Natural killer cell (primary cell): ENCODE measurements at regions not wholly inside any gene's neighbourhood (a gene's known extent, or its start where the extent isn't known, plus 50 kb on each side); places are given as distances from the start of the nearest gene placed in this dataset.
"Not testable (repeated sequence)": the region's sequence is repeated elsewhere in the genome, so short reads cannot be mapped to it uniquely, and the experiment has no call there.

Source experiments
- ATAC-seq, 3 donors: fragments of 150-1000 bp in 2 of 3; fragments of 200-7000 bp in 1 of 3; cut with Tn5 transposase; 1 replicate in 1 of 3; 2 replicates in 2 of 3; pipeline ENCODE4 v1.10.0; 2021; ENCODE audit warnings: mild to moderate bottlenecking in 2 of 3, moderate library complexity in 2 of 3
- DNase-seq, 2 donors: peaks; one replicate each; pipeline versions ENCODE4 v3.0.0 to v3.0.0-alpha.2; 2013 to 2021; ENCODE audit warnings: mixed read lengths in 1 of 2
- H3K27ac ChIP-seq: one replicate; pipeline ENCODE4 v1.5.1; 2013; ENCODE audit warnings: mild to moderate bottlenecking, low read length
- H3K27me3 ChIP-seq: one replicate; pipeline ENCODE4 v1.6.1; 2013; ENCODE audit warnings: low read length; ENCODE audit not compliant: control insufficient read depth, insufficient read depth
- H3K36me3 ChIP-seq: one replicate; pipeline ENCODE4 v1.6.1; 2013; ENCODE audit warnings: low read length; ENCODE audit not compliant: control insufficient read depth, insufficient read depth
- H3K4me1 ChIP-seq: one replicate; pipeline ENCODE4 v1.6.1; 2013; ENCODE audit warnings: low read length; ENCODE audit not compliant: control insufficient read depth, insufficient read depth
- H3K4me3 ChIP-seq: one replicate; pipeline ENCODE4 v1.5.1; 2013; ENCODE audit warnings: low read length
- H3K9me3 ChIP-seq: one replicate; pipeline ENCODE4 v1.6.1; 2013; ENCODE audit warnings: low read length; ENCODE audit not compliant: control insufficient read depth, insufficient read depth
- H3K27ac Mint-ChIP-seq, 2 donors: one replicate each; pipeline ENCODE4 v1.8.0; 2022; ENCODE audit warnings: mild to moderate bottlenecking in 2 of 2, mixed read lengths in 2 of 2, moderate library complexity in 1 of 2
- H3K27me3 Mint-ChIP-seq, 2 donors: one replicate each; pipeline ENCODE4 v1.8.0; 2022; ENCODE audit warnings: low read depth in 2 of 2, mixed read lengths in 2 of 2
- H3K36me3 Mint-ChIP-seq: one replicate; pipeline ENCODE4 v1.8.0; 2022; ENCODE audit warnings: mixed read lengths
- H3K4me1 Mint-ChIP-seq, 2 donors: one replicate each; pipeline ENCODE4 v1.8.0; 2022; ENCODE audit warnings: mixed read lengths in 2 of 2
- H3K4me3 Mint-ChIP-seq: one replicate; pipeline ENCODE4 v1.8.0; 2022; ENCODE audit warnings: mild to moderate bottlenecking, moderate library complexity, mixed read lengths
- H3K9me3 Mint-ChIP-seq, 2 donors: one replicate each; pipeline ENCODE4 v1.8.0; 2022; ENCODE audit warnings: mixed read lengths in 2 of 2
- CTCF ChIP-seq: fragments of 200-600 bp; IDR thresholded peaks from one replicate; pipeline ENCODE4 v1.8.0; 2022; ENCODE audit warnings: antibody characterized with exemption
- WGBS: methylation state at CpG from one replicate; pipeline ENCODE4 v1.1.7; 2013; ENCODE audit warnings: missing lambda C conversion rate; ENCODE audit not compliant: insufficient coverage; 5-methylcytosine and 5-hydroxymethylcytosine counted together
- intact Hi-C: fragments of 100-400 bp; cut with micrococcal nuclease; formaldehyde crosslinking; loops from one replicate; pipeline ENCODE4 v1.14.2; 2022

DNA sequence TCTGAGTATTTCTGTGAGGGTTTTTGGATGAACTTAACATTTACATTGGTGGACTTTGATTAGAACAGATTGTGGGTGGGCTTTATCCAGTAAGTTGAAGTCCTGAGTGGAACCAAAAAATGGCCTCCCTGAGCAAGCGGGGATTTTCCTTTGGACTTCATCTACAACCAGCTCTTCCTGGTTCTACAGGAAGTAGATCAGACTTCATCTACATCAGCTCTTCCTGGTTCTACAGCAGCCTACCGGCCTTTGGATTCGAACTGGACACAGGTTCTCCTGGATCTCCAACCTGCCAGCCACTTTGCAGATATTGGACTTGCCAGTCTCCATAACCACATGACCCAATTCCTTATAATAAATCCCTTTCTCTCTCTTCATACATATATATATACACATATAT lies 79.9 kb upstream of the STK39 start:
- H3K9me3 ChIP-seq, result peaks cover 8% of the 10 kb centered on the region
- ATAC-seq, result no peak
- H3K4me3 ChIP-seq, result no peak overlapping the region
- 92% methylated on average over 3 of the region's 3 CpGs for WGBS
- peaks cover 20% of the 10 kb centered on the region for H3K36me3 Mint-ChIP-seq
- intact Hi-C loops, result no loop called here
- no peaks in the 10 kb centered on the region for H3K4me1 ChIP-seq
- TF ChIP-seq CTCF, result no peak
- no peak for DNase-seq
- H3K4me3 Mint-ChIP-seq, result no peak overlapping the region
- H3K36me3 ChIP-seq, result no peaks in the 10 kb centered on the region
- no peak overlapping the region for H3K27ac ChIP-seq
- peaks cover 6 to 13% of the 10 kb centered on the region in 2 donors for H3K9me3 Mint-ChIP-seq
- no peak overlapping the region for H3K27ac Mint-ChIP-seq
- H3K4me1 Mint-ChIP-seq, result peaks cover 0 to 5% of the 10 kb centered on the region in 2 donors
- H3K27me3 ChIP-seq, result no peaks in the 10 kb centered on the region
- H3K27me3 Mint-ChIP-seq, result peaks cover under 1 to 3% of the 10 kb centered on the region in 2 donors

DNA sequence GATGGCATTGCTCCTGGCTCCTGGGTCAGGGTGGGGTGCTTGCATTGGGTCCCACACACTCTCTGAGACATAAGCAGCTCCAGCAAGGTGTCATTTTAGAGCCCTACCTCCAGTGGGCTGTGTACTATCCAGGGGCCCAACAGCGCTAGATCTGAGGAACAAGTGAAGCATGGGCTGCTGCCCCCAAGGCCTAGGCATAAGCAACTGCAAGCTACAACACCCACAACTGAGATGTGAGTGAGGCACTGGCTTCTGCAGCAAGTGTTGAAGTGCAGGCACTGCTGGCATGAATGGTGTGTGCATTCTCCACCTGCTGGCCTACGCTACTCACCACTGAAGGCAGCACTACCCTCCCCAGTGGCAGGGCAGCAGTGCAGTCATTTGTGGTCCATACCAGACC lies 81.0 kb upstream of the STK39 start:
- Mint-ChIP-seq H3K4me3 (no peak overlapping the region), H3K36me3 (peaks cover 20% of the 10 kb centered on the region), H3K9me3 (peaks cover 6 to 13% of the 10 kb centered on the region in 2 donors), H3K27ac (no peak overlapping the region), H3K4me1 (peaks cover 0 to 5% of the 10 kb centered on the region in 2 donors), H3K27me3 (peaks cover 0 to 3% of the 10 kb centered on the region in 2 donors)
- Histone ChIP-seq H3K27me3 (no peaks in the 10 kb centered on the region), H3K4me3 (no peak overlapping the region), H3K4me1 (no peaks in the 10 kb centered on the region), H3K27ac (no peak overlapping the region), H3K36me3 (no peaks in the 10 kb centered on the region), H3K9me3 (peaks cover 8% of the 10 kb centered on the region)
- no peak for TF ChIP-seq CTCF
- DNase-seq, result no peak
- intact Hi-C loops, result no loop called here
- WGBS, result 100% methylated on average over 2 of the region's 2 CpGs
- no peak for ATAC-seq

DNA sequence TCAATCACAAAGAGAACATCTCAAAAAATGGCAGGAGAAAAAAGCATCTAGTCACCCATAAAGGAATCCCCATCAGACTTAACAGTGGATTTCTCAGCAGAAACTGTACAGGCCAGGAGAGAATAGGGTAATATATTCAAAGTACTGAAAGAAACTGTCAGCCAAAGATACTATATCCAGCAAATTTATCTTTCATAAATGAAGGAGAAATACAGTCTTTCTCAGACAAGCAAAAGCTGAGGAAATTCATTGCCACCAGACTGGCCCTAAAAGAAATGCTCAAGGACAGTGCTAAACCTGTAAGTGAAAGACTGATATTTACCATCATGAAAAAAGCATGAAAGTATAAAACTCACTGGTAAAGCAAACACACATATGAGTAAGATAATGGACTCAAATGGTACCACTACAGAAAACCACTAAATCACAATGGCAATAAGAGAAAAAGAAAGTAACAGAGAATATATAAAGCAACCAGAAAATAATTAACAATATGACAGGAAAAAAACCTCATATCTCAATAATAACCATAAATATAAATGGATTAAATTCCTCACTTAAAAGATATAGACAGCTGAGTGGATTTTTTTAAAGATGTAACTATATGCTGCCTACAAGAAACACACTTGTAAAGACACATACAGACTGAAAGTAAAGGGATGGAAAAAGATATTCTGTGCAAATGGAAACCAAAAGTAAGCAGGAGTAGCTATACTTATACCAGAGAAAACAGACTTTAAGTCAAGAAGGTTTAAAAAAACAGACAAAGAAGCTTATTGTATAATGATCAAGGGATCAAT lies 83.4 kb upstream of the STK39 start:
- no peaks in the 10 kb centered on the region for H3K36me3 ChIP-seq
- DNase-seq, result no peak
- peaks cover 20% of the 10 kb centered on the region for H3K36me3 Mint-ChIP-seq
- no peaks in the 10 kb centered on the region for H3K4me1 ChIP-seq
- no peak overlapping the region for H3K27ac Mint-ChIP-seq
- no peaks in the 10 kb centered on the region for H3K27me3 ChIP-seq
- peaks cover 6 to 13% of the 10 kb centered on the region in 2 donors for H3K9me3 Mint-ChIP-seq
- no peak for ATAC-seq
- H3K4me3 ChIP-seq, result no peak overlapping the region
- no peak for TF ChIP-seq CTCF
- no peak overlapping the region for H3K4me3 Mint-ChIP-seq
- H3K27me3 Mint-ChIP-seq, result no peaks in the 10 kb centered on the region
- peaks cover 8% of the 10 kb centered on the region for H3K9me3 ChIP-seq
- intact Hi-C loops, result no loop called here
- peaks cover 0 to 5% of the 10 kb centered on the region in 2 donors for H3K4me1 Mint-ChIP-seq
- H3K27ac ChIP-seq, result no peak overlapping the region

DNA sequence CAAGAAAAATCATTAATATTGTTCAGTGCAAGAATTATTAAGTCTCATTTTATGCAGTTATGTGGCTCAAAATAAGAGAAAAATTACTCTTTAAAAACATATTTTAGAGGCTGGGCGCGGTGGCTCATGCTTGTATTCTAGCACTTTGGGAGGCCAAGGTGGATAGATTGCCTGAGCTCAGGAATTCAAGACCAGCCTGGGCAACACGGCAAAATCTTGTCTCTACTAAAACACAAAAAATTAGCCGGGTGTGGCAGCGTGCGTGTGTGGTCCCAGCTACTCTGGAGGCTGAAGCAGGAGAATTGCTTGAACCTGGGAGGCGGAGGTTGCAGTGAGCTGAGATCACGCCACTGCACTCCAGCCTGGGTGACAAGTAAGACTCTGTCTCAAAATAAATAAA lies 87.9 kb upstream of the STK39 start:
- H3K9me3 Mint-ChIP-seq, H3K9me3 ChIP-seq, H3K27me3 ChIP-seq, H3K4me3 Mint-ChIP-seq, DNase-seq, H3K4me3 ChIP-seq, H3K36me3 ChIP-seq, H3K4me1 Mint-ChIP-seq, intact Hi-C loops, H3K27ac Mint-ChIP-seq, H3K27me3 Mint-ChIP-seq, H3K4me1 ChIP-seq, H3K27ac ChIP-seq, ATAC-seq: not testable (repeated sequence)
- H3K36me3 Mint-ChIP-seq, result peaks cover 12% of the 10 kb centered on the region
- WGBS, result over 99% methylated on average over 7 of the region's 8 CpGs
